ENCODE measurements at regions not wholly inside any gene's neighbourhood (a gene's known extent, or its start where the extent isn't known, plus 50 kb on each side); places are given as distances from the start of the nearest gene placed in this dataset.

DNA sequence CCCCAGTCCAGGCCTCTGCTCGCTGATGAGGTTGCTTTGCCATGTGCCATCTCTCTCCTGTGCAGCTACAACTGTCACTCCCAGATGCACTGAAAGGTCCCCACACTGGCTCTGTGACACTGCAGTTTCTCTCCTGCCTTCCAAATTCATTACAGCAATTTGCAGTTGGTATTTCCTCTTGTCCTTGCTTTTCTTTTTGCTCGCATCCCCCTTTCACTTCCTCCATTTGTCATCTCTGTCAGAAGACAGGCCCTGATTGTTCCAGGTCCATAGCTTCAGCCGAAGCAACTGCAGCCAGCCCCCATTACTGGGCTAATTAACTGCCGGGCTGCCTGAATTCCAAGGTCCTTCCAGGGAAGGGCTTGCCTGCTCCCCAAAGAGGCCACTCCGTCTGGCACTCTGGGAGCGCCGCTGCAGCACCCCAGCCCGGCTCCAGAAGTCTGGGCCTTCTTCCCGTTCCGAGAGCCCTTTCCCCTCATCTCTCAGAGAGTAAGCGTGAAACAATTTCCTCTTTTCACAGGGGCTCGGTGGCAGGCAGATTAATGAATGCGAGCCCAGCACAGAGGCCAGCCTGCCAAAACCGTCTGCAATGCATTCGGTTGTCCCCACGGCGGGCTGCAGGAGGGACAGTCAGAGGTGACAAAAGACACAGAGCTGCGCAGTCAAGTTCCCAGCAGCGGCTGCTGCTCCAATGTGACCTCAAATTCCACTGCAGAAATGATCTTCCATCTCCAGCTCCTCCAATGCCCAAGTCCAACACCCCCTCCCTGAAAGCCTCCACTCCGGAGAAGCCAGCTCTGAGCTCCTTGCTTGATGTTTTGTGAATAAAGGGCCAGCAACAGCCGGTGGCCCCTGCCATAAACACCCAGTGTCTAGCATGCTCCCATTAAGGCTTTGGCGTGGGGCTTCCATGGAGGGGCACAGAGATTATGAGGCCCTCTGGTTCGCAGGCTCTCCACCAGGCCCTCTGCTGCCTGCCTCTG lies 279.4 kb upstream of the HABP2 start:
- ATAC-seq (no peak), DNase-seq (no peak)
- H3K36me3 Mint-ChIP-seq (ENCODE audit: low read depth): no peaks in the 10 kb centered on the region
- no peak overlapping the region for H3K27ac Mint-ChIP-seq
- peaks cover 2% of the 10 kb centered on the region for H3K27me3 Mint-ChIP-seq
- ChIA-PET POLR2A (no interaction called here), CTCF (no interaction called here)
- intact Hi-C loops (cut with micrococcal nuclease): no loop called here
- H3K4me3 Mint-ChIP-seq: no peak overlapping the region
- peaks cover 23% of the 10 kb centered on the region for H3K9me3 Mint-ChIP-seq
- TF ChIP-seq, protein P1, sequence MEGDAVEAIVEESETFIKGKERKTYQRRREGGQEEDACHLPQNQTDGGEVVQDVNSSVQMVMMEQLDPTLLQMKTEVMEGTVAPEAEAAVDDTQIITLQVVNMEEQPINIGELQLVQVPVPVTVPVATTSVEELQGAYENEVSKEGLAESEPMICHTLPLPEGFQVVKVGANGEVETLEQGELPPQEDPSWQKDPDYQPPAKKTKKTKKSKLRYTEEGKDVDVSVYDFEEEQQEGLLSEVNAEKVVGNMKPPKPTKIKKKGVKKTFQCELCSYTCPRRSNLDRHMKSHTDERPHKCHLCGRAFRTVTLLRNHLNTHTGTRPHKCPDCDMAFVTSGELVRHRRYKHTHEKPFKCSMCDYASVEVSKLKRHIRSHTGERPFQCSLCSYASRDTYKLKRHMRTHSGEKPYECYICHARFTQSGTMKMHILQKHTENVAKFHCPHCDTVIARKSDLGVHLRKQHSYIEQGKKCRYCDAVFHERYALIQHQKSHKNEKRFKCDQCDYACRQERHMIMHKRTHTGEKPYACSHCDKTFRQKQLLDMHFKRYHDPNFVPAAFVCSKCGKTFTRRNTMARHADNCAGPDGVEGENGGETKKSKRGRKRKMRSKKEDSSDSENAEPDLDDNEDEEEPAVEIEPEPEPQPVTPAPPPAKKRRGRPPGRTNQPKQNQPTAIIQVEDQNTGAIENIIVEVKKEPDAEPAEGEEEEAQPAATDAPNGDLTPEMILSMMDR (IDR thresholded peaks at IDR 0.05): no peak
- H3K4me1 Mint-ChIP-seq (ENCODE audit: low read depth): no peaks in the 10 kb centered on the region

GRCh38 chr10:113274176-113274829 lies 278.6 kb upstream of the HABP2 start:
- peaks cover 23% of the 10 kb centered on the region for H3K9me3 Mint-ChIP-seq
- H3K36me3 Mint-ChIP-seq (ENCODE audit: low read depth): no peaks in the 10 kb centered on the region
- no peak for DNase-seq
- intact Hi-C loops (cut with micrococcal nuclease): no loop called here
- H3K4me3 Mint-ChIP-seq: no peak overlapping the region
- peaks cover 2% of the 10 kb centered on the region for H3K27me3 Mint-ChIP-seq
- ChIA-PET POLR2A (no interaction called here), CTCF (no interaction called here)
- H3K4me1 Mint-ChIP-seq (ENCODE audit: low read depth): no peaks in the 10 kb centered on the region
- ATAC-seq: no peak
- H3K27ac Mint-ChIP-seq: no peak overlapping the region
- TF ChIP-seq, protein P1 (IDR thresholded peaks at IDR 0.05): no peak

GRCh38 chr10:113278221-113278620 lies 274.6 kb upstream of the HABP2 start:
- H3K27me3 Mint-ChIP-seq: peaks cover 2% of the 10 kb centered on the region
- peaks cover 23% of the 10 kb centered on the region for H3K9me3 Mint-ChIP-seq
- TF ChIP-seq, protein P1 (IDR thresholded peaks at IDR 0.05): no peak
- H3K36me3 Mint-ChIP-seq (ENCODE audit: low read depth): no peaks in the 10 kb centered on the region
- intact Hi-C loops (cut with micrococcal nuclease): no loop called here
- CTCF ChIA-PET: no interaction called here
- no peak overlapping the region for H3K4me3 Mint-ChIP-seq
- H3K4me1 Mint-ChIP-seq (ENCODE audit: low read depth): no peaks in the 10 kb centered on the region
- DNase-seq (no peak), ATAC-seq (no peak)
- no peak overlapping the region for H3K27ac Mint-ChIP-seq
- POLR2A ChIA-PET: no interaction called here

DNA sequence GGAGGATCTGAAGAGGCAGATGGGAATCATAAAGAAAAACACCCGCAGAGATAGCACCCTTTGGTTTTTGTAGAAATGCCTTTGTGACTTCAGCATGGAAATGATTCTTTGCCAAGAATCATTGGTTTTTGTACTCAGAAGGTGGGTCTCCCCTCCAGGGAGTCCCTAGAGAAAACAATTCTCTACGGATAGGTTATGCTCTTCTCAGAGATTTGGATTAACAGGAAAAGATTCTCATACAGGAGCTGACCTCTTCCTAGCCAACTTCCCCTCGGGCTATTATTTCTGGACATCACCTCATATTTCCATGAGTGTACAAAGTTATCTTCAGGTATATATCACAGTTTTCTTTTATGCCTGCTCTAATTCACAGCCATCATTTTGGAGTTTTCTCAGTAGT lies 274.2 kb upstream of the HABP2 start:
- POLR2A ChIA-PET: no interaction called here
- ATAC-seq (no peak), DNase-seq (no peak)
- H3K27ac Mint-ChIP-seq: no peak overlapping the region
- TF ChIP-seq, protein P1 (IDR thresholded peaks at IDR 0.05): no peak
- H3K9me3 Mint-ChIP-seq: peaks cover 23% of the 10 kb centered on the region
- H3K36me3 Mint-ChIP-seq (ENCODE audit: low read depth): no peaks in the 10 kb centered on the region
- H3K4me3 Mint-ChIP-seq: no peak overlapping the region
- H3K27me3 Mint-ChIP-seq: peaks cover 2% of the 10 kb centered on the region
- CTCF ChIA-PET: no interaction called here
- H3K4me1 Mint-ChIP-seq (ENCODE audit: low read depth): no peaks in the 10 kb centered on the region
- intact Hi-C loops (cut with micrococcal nuclease): no loop called here

DNA sequence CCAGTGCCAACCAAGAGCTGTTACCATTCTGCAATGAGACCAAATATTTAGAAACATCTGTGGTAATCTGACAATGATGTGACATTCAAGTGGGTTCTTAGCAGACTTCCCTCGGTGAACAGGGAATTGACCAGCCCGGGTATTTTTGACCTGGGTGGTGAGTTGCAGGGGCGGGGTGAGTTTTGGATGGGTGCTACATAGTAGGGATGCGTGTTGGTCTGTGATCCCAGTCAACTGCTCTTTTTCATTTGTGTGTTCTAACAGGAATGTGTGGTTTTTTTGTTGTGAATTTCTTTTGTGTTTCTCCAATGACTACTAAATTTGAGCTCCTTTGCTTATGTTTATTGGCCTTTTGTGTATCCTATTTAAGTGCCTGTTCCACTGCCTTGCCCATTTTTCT lies 273.6 kb upstream of the HABP2 start:
- Mint-ChIP-seq H3K27me3 (peaks cover 2% of the 10 kb centered on the region), H3K4me3 (no peak overlapping the region), H3K27ac (no peak overlapping the region), H3K36me3 (ENCODE audit: low read depth) (no peaks in the 10 kb centered on the region), H3K9me3 (peaks cover 23% of the 10 kb centered on the region), H3K4me1 (ENCODE audit: low read depth) (no peaks in the 10 kb centered on the region)
- no peak for DNase-seq
- ATAC-seq: no peak
- TF ChIP-seq, protein P1 (IDR thresholded peaks at IDR 0.05): no peak
- CTCF ChIA-PET: no interaction called here
- intact Hi-C loops (cut with micrococcal nuclease): no loop called here
- POLR2A ChIA-PET: no interaction called here

Measured in activated CD8-positive, alpha-beta T cell treated with anti-CD3 and anti-CD28 coated beads for 36 hours (primary cell).